HepG2 (cell line): ENCODE measurements at regions not wholly inside any gene's neighbourhood (a gene's known extent, or its start where the extent isn't known, plus 50 kb on each side); places are given as distances from the start of the nearest gene placed in this dataset.

Source experiments
- ATAC-seq: fragments of 200-7000 bp; cut with Tn5 transposase; 3 replicates; pipeline ENCODE4 v1.9.1; 2020; ENCODE audit warnings: mild to moderate bottlenecking, moderate library complexity
- BruUV-seq: library from RNA; stranded (reverse); fragments of 400-500 nt; replicated peaks from 2 replicates; lab custom pipeline; 2021; lab: Mats Ljungman, UMichigan
- CTCF ChIA-PET: fragments of 300-600 bp; formaldehyde crosslinking; extraction: SDS; loops from one replicate; lab custom pipeline; 2021; ENCODE audit warnings: low total read pairs, inconsistent platforms, low intra/inter-chr PET ratio; lab: Yijun Ruan, JAX
- POLR2A ChIA-PET: fragments of 350-600 bp; sonication (Branson Sonifier 250); formaldehyde crosslinking; loops from one replicate; lab custom pipeline; 2020; ENCODE audit warnings: antibody characterized with exemption, inconsistent platforms; lab: Yijun Ruan, JAX
- DNase-seq: peaks from one replicate; pipeline ENCODE4 v3.0.0-alpha.2; 2015; ENCODE audit warnings: low spot score
- FAIRE-seq: peaks from 3 replicates; lab custom pipeline; 2011; peaks lifted over from hg19 to GRCh38; lab: Jason Lieb, UNC
- H2AFZ ChIP-seq: one replicate; pipeline ENCODE4 v1.6.1; 2011; ENCODE audit warnings: low read length, inconsistent platforms
- H3K27ac ChIP-seq: fragments of 300-600 bp; 3 replicates; pipeline ENCODE4 v1.8.0; 2011; ENCODE audit warnings: mixed run types, mild to moderate bottlenecking, mixed read lengths, low read length, inconsistent platforms; ENCODE audit not compliant: insufficient read depth; ENCODE audit errors: extremely low read length
- H3K27me3 ChIP-seq, 2 experiments: fragments of 200-600 bp in 1 of 2; 2 replicates in 1 of 2; 3 replicates in 1 of 2; pipeline versions ENCODE4 v1.6.0 to v1.8.0; 2011; ENCODE audit warnings: low read length in 2 of 2, mild to moderate bottlenecking in 2 of 2, moderate library complexity in 2 of 2, inconsistent platforms in 1 of 2; ENCODE audit not compliant: insufficient read depth in 2 of 2, control insufficient read depth in 1 of 2
- H3K36me3 ChIP-seq, 2 experiments: fragments of 200-600 bp in 1 of 2; replicated peaks in 1 of 2; 2 replicates in 1 of 2; 3 replicates in 1 of 2; pipeline versions ENCODE4 v1.5.1 to v1.8.0; 2011; ENCODE audit warnings: low read length in 2 of 2, inconsistent platforms in 1 of 2; ENCODE audit not compliant: insufficient read depth in 2 of 2, control insufficient read depth in 1 of 2
- H3K4me1 ChIP-seq: 2 replicates; pipeline ENCODE4 v1.5.1; 2012; ENCODE audit warnings: low read length, inconsistent platforms; ENCODE audit not compliant: insufficient read depth
- H3K4me2 ChIP-seq: 2 replicates; pipeline ENCODE4 v1.6.0; 2011; ENCODE audit warnings: low read depth, low read length, inconsistent platforms
- H3K4me3 ChIP-seq, 3 experiments: fragments of 200-600 bp in 1 of 3; sonication (generic), shearing (Covaris generic) in 1 of 3; replicated peaks in 1 of 3; 2 replicates each; pipeline ENCODE4 v1.5.1; 2011 to 2016; ENCODE audit warnings: low read length in 3 of 3, inconsistent platforms in 2 of 3, low read depth in 2 of 3, mild to moderate bottlenecking in 2 of 3, control low read depth in 1 of 3, mixed read lengths in 1 of 3; ENCODE audit not compliant: insufficient read depth in 1 of 3
- H3K79me2 ChIP-seq: one replicate; pipeline ENCODE4 v1.6.1; 2011; ENCODE audit warnings: low read length, inconsistent platforms; ENCODE audit not compliant: insufficient read depth
- H3K9ac ChIP-seq: 2 replicates; pipeline ENCODE4 v1.6.0; 2011; ENCODE audit warnings: mild to moderate bottlenecking, low read depth, low read length, inconsistent platforms; ENCODE audit not compliant: insufficient read depth
- H3K9me3 ChIP-seq: 2 replicates; pipeline ENCODE4 v1.5.1; 2012; ENCODE audit warnings: mild to moderate bottlenecking, low read length
- H4K20me1 ChIP-seq: 2 replicates; pipeline ENCODE4 v1.6.0; 2011; ENCODE audit warnings: inconsistent platforms, mild to moderate bottlenecking, low read length, moderate library complexity; ENCODE audit not compliant: insufficient read depth
- JUND ChIP-seq: sonication (generic); formaldehyde crosslinking; IDR thresholded peaks from 2 replicates; pipeline ENCODE4 v1.8.0; 2022; ENCODE audit warnings: mild to moderate bottlenecking, missing genetic modification reagents
- MLXIP ChIP-seq: sonication (generic); formaldehyde crosslinking; IDR thresholded peaks from 2 replicates; pipeline ENCODE4 v1.9.0; 2021; ENCODE audit warnings: missing genetic modification reagents, borderline replicate concordance
- PTBP1 ChIP-seq: fragments of 200-400 bp; formaldehyde crosslinking; IDR thresholded peaks from 2 replicates; pipeline ENCODE4 v1.6.1; 2018; ENCODE audit warnings: low read length, low read depth; ENCODE audit not compliant: poor library complexity, severe bottlenecking
- SP2 ChIP-seq: sonication (generic); formaldehyde crosslinking; IDR thresholded peaks from 2 replicates; pipeline ENCODE4 v1.5.1; 2020; ENCODE audit warnings: mild to moderate bottlenecking, missing genetic modification reagents
- TMF1 ChIP-seq: sonication (generic); formaldehyde crosslinking; IDR thresholded peaks from 2 replicates; pipeline ENCODE4 v1.8.1; 2022; ENCODE audit warnings: low read depth, missing genetic modification reagents
- ZFX ChIP-seq: sonication (generic); formaldehyde crosslinking; IDR thresholded peaks from 2 replicates; pipeline ENCODE4 v1.4.0; 2020; ENCODE audit warnings: mild to moderate bottlenecking, low read depth, missing genetic modification reagents, moderate library complexity
- WGBS: methylation state at CpG from one replicate; pipeline ENCODE4 v1.1.6; 2017; ENCODE audit warnings: low lambda C conversion rate; 5-methylcytosine and 5-hydroxymethylcytosine counted together
- in situ Hi-C: cut with HindIII; loops from 2 replicates; pipeline ENCODE4 v1.10.0; 2017; ENCODE audit warnings: low pct_unique_long_range_greater_than_20kb; ENCODE audit not compliant: extremely low pct_ligation_motif_present
- intact Hi-C: fragments of 100-400 bp; cut with micrococcal nuclease; formaldehyde crosslinking; loops from one replicate; pipeline ENCODE4 v1.10.0; 2022; ENCODE audit not compliant: unreplicated experiment
- TF ChIP-seq, protein P1 (sequence below): sonication (generic); formaldehyde crosslinking; IDR thresholded peaks from 2 replicates; pipeline ENCODE4 v1.8.0; 2022; ENCODE audit warnings: mild to moderate bottlenecking, missing genetic modification reagents, moderate library complexity
- TF ChIP-seq, protein P2 (sequence below): fragments of 450-650 bp; IDR thresholded peaks from 2 replicates; pipeline ENCODE4 v1.6.1; 2017
- TF ChIP-seq, protein P3 (sequence below): sonication (generic); IDR thresholded peaks from 2 replicates; pipeline ENCODE4 v1.6.1; 2016; ENCODE audit warnings: low read depth, borderline replicate concordance

- Histone ChIP-seq H3K4me2 (no peak overlapping the region), H3K4me3 (no peak overlapping the region), H3K36me3 (no peaks in the 10 kb centered on the region), H3K9me3 (no peaks in the 10 kb centered on the region), H4K20me1 (no peaks in the 10 kb centered on the region), H3K27ac (no peak overlapping the region), H3K4me1 (no peaks in the 10 kb centered on the region), H3K79me2 (no peaks in the 10 kb centered on the region), H2AFZ (no peak overlapping the region), H3K27me3 (no peaks in the 10 kb centered on the region), H3K9ac (no peak overlapping the region)
- WGBS = 0% methylated on average over 1 of the region's 3 CpGs
- intact Hi-C loops (no loop called here), in situ Hi-C loops (no loop called here)
- CTCF ChIA-PET = no interaction called here
- no peak for ATAC-seq
- no TSS peak for BruUV-seq
- no peak for FAIRE-seq
- TF ChIP-seq, protein P1, sequence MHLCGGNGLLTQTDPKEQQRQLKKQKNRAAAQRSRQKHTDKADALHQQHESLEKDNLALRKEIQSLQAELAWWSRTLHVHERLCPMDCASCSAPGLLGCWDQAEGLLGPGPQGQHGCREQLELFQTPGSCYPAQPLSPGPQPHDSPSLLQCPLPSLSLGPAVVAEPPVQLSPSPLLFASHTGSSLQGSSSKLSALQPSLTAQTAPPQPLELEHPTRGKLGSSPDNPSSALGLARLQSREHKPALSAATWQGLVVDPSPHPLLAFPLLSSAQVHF (CRISPR knock-in tag) = no peak
- no peak for TF ChIP-seq JUND
- TF ChIP-seq, protein P2, sequence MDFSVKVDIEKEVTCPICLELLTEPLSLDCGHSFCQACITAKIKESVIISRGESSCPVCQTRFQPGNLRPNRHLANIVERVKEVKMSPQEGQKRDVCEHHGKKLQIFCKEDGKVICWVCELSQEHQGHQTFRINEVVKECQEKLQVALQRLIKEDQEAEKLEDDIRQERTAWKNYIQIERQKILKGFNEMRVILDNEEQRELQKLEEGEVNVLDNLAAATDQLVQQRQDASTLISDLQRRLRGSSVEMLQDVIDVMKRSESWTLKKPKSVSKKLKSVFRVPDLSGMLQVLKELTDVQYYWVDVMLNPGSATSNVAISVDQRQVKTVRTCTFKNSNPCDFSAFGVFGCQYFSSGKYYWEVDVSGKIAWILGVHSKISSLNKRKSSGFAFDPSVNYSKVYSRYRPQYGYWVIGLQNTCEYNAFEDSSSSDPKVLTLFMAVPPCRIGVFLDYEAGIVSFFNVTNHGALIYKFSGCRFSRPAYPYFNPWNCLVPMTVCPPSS = no peak
- TF ChIP-seq PTBP1 = no peak
- TF ChIP-seq TMF1 (CRISPR knock-in tag) = no peak
- no peak for TF ChIP-seq ZFX
- TF ChIP-seq MLXIP (CRISPR knock-in tag) = no peak
- TF ChIP-seq, protein P3, sequence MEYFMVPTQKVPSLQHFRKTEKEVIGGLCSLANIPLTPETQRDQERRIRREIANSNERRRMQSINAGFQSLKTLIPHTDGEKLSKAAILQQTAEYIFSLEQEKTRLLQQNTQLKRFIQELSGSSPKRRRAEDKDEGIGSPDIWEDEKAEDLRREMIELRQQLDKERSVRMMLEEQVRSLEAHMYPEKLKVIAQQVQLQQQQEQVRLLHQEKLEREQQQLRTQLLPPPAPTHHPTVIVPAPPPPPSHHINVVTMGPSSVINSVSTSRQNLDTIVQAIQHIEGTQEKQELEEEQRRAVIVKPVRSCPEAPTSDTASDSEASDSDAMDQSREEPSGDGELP = no peak
- no peak for TF ChIP-seq SP2 (CRISPR knock-in tag)
- POLR2A ChIA-PET = no interaction called here
- no peak for DNase-seq
These were observed 108.3 kb upstream of the RXFP2 start for GRCh38 chr13:31631071-31631470.
